Testis (tissue), 2 donors: ENCODE measurements at regions not wholly inside any gene's neighbourhood (a gene's known extent, or its start where the extent isn't known, plus 50 kb on each side); places are given as distances from the start of the nearest gene placed in this dataset.

Source experiments
- DNase-seq: peaks from one replicate; pipeline ENCODE4 v3.0.0-alpha.2; 2019
- H3K27ac ChIP-seq, 2 donors: fragments of 200-600 bp; sonication (generic); one replicate each; pipeline ENCODE4 v1.5.1; 2019
- H3K27me3 ChIP-seq: fragments of 200-600 bp; sonication (generic); one replicate; pipeline ENCODE4 v1.5.1; 2019
- H3K36me3 ChIP-seq: fragments of 200-600 bp; sonication (generic); one replicate; pipeline ENCODE4 v1.5.1; 2017; ENCODE audit warnings: low read depth; ENCODE audit errors: missing control alignments
- H3K4me1 ChIP-seq: fragments of 200-600 bp; sonication (generic); one replicate; pipeline ENCODE4 v1.5.1; 2019
- H3K4me3 ChIP-seq, 2 donors: fragments of 200-600 bp; sonication (generic); one replicate each; pipeline ENCODE4 v1.5.1; 2017 to 2019
- H3K9me3 ChIP-seq: fragments of 200-600 bp; sonication (generic); one replicate; pipeline ENCODE4 v1.5.1; 2017
- CTCF ChIP-seq, 3 experiments: fragments of 450-650 bp in 2 of 3; fragments of 200-600 bp in 1 of 3; sonication (generic) in 1 of 3; IDR thresholded peaks; one replicate each; pipeline ENCODE4 v1.5.1; 2016 to 2019; ENCODE audit warnings: antibody characterized with exemption in 3 of 3, mild to moderate bottlenecking in 2 of 3, moderate library complexity in 1 of 3
- POLR2A ChIP-seq: fragments of 450-650 bp; IDR thresholded peaks from one replicate; pipeline ENCODE4 v1.6.1; 2017; ENCODE audit warnings: antibody characterized with exemption, mild to moderate bottlenecking, moderate library complexity
- WGBS, 2 donors: methylation state at CpG; one replicate each; pipeline ENCODE4 v1.1.5; 2018; 5-methylcytosine and 5-hydroxymethylcytosine counted together
- intact Hi-C: fragments of 100-400 bp; cut with DNase I; formaldehyde crosslinking; loops from one replicate; pipeline ENCODE4 v1.15.1; 2023; ENCODE audit warnings: low total_unique reads

DNA sequence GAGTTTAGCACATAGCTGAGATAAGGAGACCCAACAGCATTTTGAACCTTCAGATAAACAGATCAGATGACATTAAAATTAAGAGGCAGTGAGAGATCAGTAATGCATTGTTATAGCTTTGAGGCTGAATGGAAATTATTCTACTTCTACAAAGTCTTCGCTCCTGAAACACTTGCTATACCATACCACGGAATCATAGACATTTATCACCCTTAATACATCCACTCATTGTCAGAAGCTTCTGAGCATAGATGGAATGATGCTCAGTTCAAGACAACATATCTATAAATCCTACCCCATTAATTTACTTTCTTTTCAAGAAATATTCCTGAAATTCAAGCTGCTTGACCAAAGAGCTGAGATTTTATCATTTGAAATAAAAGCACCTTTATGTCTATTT, 266.7 kb downstream of the C3orf38 start:
- Histone ChIP-seq H3K36me3 (no peaks in the 10 kb centered on the region), H3K4me1 (no peaks in the 10 kb centered on the region), H3K27ac (no peak overlapping the region), H3K27me3 (no peaks in the 10 kb centered on the region), H3K4me3 (no peak overlapping the region), H3K9me3 (no peaks in the 10 kb centered on the region)
- TF ChIP-seq CTCF (IDR thresholded peaks at IDR 0.05) (no peak), POLR2A (no peak)
- WGBS, 2 donors: 71 to 80% methylated on average over 2 of the region's 2 CpGs
- intact Hi-C loops: no loop called here
- no peak for DNase-seq

DNA sequence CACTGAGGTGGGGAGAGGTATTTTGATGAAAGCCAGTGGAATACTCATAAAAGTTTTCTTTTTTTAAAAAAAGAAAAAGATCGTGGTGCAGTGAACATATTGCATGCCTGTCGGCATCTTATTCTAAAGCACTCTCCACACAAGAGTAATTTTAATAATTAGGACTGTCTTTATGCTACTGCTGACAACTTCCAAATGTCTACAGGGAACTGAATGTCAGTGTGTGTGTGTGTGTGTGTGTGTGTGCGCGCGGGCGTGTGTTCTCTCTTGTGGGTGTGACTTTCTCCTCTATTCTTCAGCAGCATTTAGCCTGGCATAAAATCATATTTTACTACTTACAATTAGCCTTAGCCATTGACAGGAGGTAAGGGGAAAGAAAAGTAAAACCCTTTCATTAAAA, 268.5 kb downstream of the C3orf38 start:
- no peaks in the 10 kb centered on the region for H3K9me3 ChIP-seq
- intact Hi-C loops: no loop called here

DNA sequence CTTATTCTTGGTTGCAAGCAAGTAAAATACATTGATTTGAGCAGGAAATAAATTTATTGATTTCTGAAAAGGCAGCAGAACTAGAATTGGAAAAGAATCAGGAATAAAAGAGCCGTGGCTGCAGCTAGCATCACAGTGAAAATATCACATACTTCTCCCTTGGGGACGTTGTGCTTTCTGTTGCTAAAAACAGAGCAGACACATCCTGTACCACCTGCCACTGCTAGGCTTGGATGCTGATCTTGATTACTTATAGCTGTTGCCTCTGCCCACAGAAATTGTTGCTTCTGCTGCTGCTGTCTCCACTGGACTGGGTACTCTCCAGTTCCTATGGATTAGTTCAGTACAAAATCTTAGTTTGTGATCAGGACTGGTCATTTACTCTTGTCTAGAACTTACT, 283.8 kb downstream of the C3orf38 start:
- TF ChIP-seq CTCF (IDR thresholded peaks at IDR 0.05): no peak
- TF ChIP-seq POLR2A: no peak
- intact Hi-C loops: no loop called here
- Histone ChIP-seq H3K36me3 (no peaks in the 10 kb centered on the region), H3K27ac (no peak overlapping the region), H3K4me3 (no peak overlapping the region), H3K27me3 (no peaks in the 10 kb centered on the region), H3K9me3 (no peaks in the 10 kb centered on the region), H3K4me1 (no peaks in the 10 kb centered on the region)
- DNase-seq: no peak
- WGBS, 2 donors: 28 to 37% methylated on average over 2 of the region's 2 CpGs

More for the DNA sequence above, 268.5 kb downstream of the C3orf38 start:
- no peaks in the 10 kb centered on the region for H3K27me3 ChIP-seq
- no peak for DNase-seq
- no peaks in the 10 kb centered on the region for H3K4me1 ChIP-seq
- WGBS, 2 donors: 75 to 81% methylated on average over 6 of the region's 6 CpGs
- H3K27ac ChIP-seq: no peak overlapping the region
- TF ChIP-seq CTCF (IDR thresholded peaks at IDR 0.05) (no peak), POLR2A (no peak)
- no peak overlapping the region for H3K4me3 ChIP-seq
- no peaks in the 10 kb centered on the region for H3K36me3 ChIP-seq

- 72 to 94% methylated on average over 2 of the region's 2 CpGs for WGBS, 2 donors
- H3K36me3 ChIP-seq: no peaks in the 10 kb centered on the region
- TF ChIP-seq POLR2A (no peak), CTCF (IDR thresholded peaks at IDR 0.05) (no peak)
- H3K27ac ChIP-seq: no peak overlapping the region
- no peaks in the 10 kb centered on the region for H3K4me1 ChIP-seq
- intact Hi-C loops: no loop called here
- no peak overlapping the region for H3K4me3 ChIP-seq
- no peaks in the 10 kb centered on the region for H3K9me3 ChIP-seq
- DNase-seq: no peak
- H3K27me3 ChIP-seq: no peaks in the 10 kb centered on the region
Observed at GRCh38 chr3:88434001-88434400, 284.2 kb downstream of the C3orf38 start.

DNA sequence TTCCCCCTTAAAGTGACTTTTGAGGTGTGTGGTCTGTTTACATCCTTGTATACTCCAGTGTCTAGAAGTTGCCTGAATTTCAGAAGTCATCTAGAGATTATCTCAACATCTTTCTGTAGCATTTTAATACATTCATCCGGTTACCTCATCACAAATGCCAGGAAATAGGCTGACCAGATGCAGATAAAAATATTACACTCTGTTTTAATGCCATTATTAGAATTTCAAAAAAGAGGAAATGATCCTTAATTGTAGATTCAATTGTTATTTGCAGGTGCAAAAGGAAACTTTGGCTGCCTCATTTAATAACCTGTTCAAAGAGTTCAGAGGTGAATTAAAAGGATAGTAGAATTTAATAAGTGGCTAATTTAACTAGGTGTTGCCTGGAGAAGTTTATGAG, 290.9 kb downstream of the C3orf38 start:
- Histone ChIP-seq H3K36me3 (no peaks in the 10 kb centered on the region), H3K9me3 (no peaks in the 10 kb centered on the region), H3K27ac (no peak overlapping the region), H3K4me1 (no peaks in the 10 kb centered on the region), H3K27me3 (no peaks in the 10 kb centered on the region), H3K4me3 (no peak overlapping the region)
- no peak for TF ChIP-seq CTCF (IDR thresholded peaks at IDR 0.05)
- TF ChIP-seq POLR2A: no peak
- 49 to 62% methylated on average over 1 of the region's 1 CpG for WGBS, 2 donors
- intact Hi-C loops: no loop called here
- DNase-seq: no peak
